Stomach (tissue), 8 donors: ENCODE measurements at regions not wholly inside any gene's neighbourhood (a gene's known extent, or its start where the extent isn't known, plus 50 kb on each side); places are given as distances from the start of the nearest gene placed in this dataset.
A peak's percentile ranks its signal among the peaks of the same experiment; 100 is the strongest.

Experiments
- DNase-seq, 2 donors: peaks; one replicate each; pipeline versions ENCODE4 v3.0.0 to v3.0.0-alpha.2; 2013 to 2019
- H3K27ac ChIP-seq, 5 donors: fragments of 200-600 bp in 4 of 5; sonication (generic) in 4 of 5; one replicate each; pipeline ENCODE4 v1.5.1; 2013 to 2019; ENCODE audit warnings: mild to moderate bottlenecking in 1 of 5, moderate library complexity in 1 of 5
- H3K27me3 ChIP-seq, 3 donors: fragments of 200-600 bp; sonication (generic); one replicate each; pipeline ENCODE4 v1.5.1; 2017 to 2019; ENCODE audit warnings: mixed run types in 1 of 3
- H3K36me3 ChIP-seq, 4 donors: fragments of 200-600 bp; sonication (generic); 1 replicate in 3 of 4; 2 replicates in 1 of 4; pipeline ENCODE4 v1.5.1; 2016 to 2019
- H3K4me1 ChIP-seq, 4 donors: fragments of 200-600 bp; sonication (generic); one replicate each; pipeline ENCODE4 v1.5.1; 2016 to 2019
- H3K4me3 ChIP-seq, 4 donors: fragments of 200-600 bp; sonication (generic) in 3 of 4; one replicate each; pipeline ENCODE4 v1.5.1; 2016 to 2019; ENCODE audit warnings: mild to moderate bottlenecking in 1 of 4
- H3K9me3 ChIP-seq, 4 donors: fragments of 200-600 bp; sonication (generic); one replicate each; pipeline ENCODE4 v1.5.1; 2016 to 2019
- CTCF ChIP-seq, 7 experiments: fragments of 450-650 bp in 4 of 7; fragments of 200-600 bp in 3 of 7; sonication (generic) in 3 of 7; IDR thresholded peaks; one replicate each; pipeline ENCODE4 v1.5.1; 2016 to 2019; ENCODE audit warnings: antibody characterized with exemption in 7 of 7, control low read depth in 2 of 7, mild to moderate bottlenecking in 1 of 7
- EP300 ChIP-seq: sonication (generic); formaldehyde crosslinking; IDR thresholded peaks from one replicate; pipeline ENCODE4 v1.6.1; 2017; ENCODE audit warnings: antibody characterized with exemption
- POLR2A ChIP-seq, 4 donors: fragments of 450-650 bp; IDR thresholded peaks; one replicate each; pipeline ENCODE4 v1.6.1; 2016; ENCODE audit warnings: antibody characterized with exemption in 4 of 4, control low read depth in 2 of 4, mild to moderate bottlenecking in 1 of 4, moderate library complexity in 1 of 4
- POLR2AphosphoS5 ChIP-seq, 3 donors: sonication (generic); formaldehyde crosslinking; IDR thresholded peaks; one replicate each; pipeline ENCODE4 v1.6.1; 2016; ENCODE audit warnings: antibody characterized with exemption in 3 of 3
- WGBS, 5 donors: extraction: QIAGEN DNeasy Blood & Tissue Kit in 3 of 5; methylation state at CpG; one replicate each; pipeline versions ENCODE4 v1.1.5 to v1.1.7; 2013 to 2018; 5-methylcytosine and 5-hydroxymethylcytosine counted together
- intact Hi-C: fragments of 100-400 bp; cut with DNase I; formaldehyde crosslinking; loops from one replicate; pipeline ENCODE4 v1.15.1; 2023; ENCODE audit warnings: low total_unique reads
- donor health status: healthy with polysubstance abuse.
- donor health status: Bipolar disorder and iron deficiency.
- donor health status: healthy.

- intact Hi-C loops = no loop called here
- DNase-seq = no peak
- no peaks in the 10 kb centered on the region for H3K4me1 ChIP-seq
- no peak overlapping the region for H3K27ac ChIP-seq
- H3K27me3 ChIP-seq = no peaks in the 10 kb centered on the region
- H3K9me3 ChIP-seq = no peaks in the 10 kb centered on the region
- H3K36me3 ChIP-seq = no peaks in the 10 kb centered on the region
- no peak for TF ChIP-seq EP300
- no peak for TF ChIP-seq POLR2AphosphoS5 (IDR thresholded peaks at IDR 0.05)
- TF ChIP-seq CTCF (IDR thresholded peaks at IDR 0.05) = no peak
- no peak for TF ChIP-seq POLR2A (IDR thresholded peaks at IDR 0.05)
- no peak overlapping the region for H3K4me3 ChIP-seq
- 76 to 97% (median 90%) methylated on average over 1 of the region's 1 CpG for WGBS, 5 donors
Measured at GRCh38 chr4:65063601-65064000, 606.7 kb downstream of the EPHA5 start.

DNA sequence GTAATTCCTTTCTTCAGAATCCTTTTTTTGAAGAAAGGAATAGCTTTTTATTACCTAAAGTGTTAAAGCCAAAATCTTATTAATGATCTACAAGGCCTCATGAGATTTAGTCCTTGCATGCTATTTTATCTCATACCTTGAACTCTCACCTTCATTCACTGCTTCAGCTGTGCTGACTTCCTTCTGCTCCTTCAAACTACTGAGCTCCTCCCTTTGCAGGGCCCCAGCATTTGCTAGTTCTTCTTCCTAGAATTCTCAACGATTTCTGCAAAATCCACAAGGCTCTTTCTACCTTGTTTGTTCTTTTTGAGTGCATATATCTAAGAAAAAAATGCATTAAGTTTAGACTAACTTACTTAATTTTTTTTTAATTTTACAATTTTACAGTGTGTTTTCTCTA lies 619.5 kb downstream of the EPHA5 start:
- TF ChIP-seq EP300 = no peak
- no peak for TF ChIP-seq POLR2AphosphoS5 (IDR thresholded peaks at IDR 0.05)
- TF ChIP-seq CTCF (IDR thresholded peaks at IDR 0.05) = no peak
- TF ChIP-seq POLR2A (IDR thresholded peaks at IDR 0.05) = no peak
- intact Hi-C loops = no loop called here
- DNase-seq = peak in 1 of 2 donors; percentile 26

GRCh38 chr4:65046192-65047133 lies 623.8 kb downstream of the EPHA5 start:
- Histone ChIP-seq H3K36me3 (no peaks in the 10 kb centered on the region), H3K4me1 (peaks cover 0 to 6% (median 2%) of the 10 kb centered on the region in 4 donors), H3K27me3 (no peaks in the 10 kb centered on the region), H3K4me3 (no peak overlapping the region), H3K9me3 (no peaks in the 10 kb centered on the region), H3K27ac (no peak overlapping the region)
- peak in 1 of 2 donors; percentile 45 for DNase-seq
- TF ChIP-seq EP300 (no peak), POLR2AphosphoS5 (IDR thresholded peaks at IDR 0.05) (no peak), POLR2A (IDR thresholded peaks at IDR 0.05) (no peak), CTCF (IDR thresholded peaks at IDR 0.05) (no peak)
- intact Hi-C loops = no loop called here
- 72 to 79% (median 76%) methylated on average over 4 of the region's 4 CpGs for WGBS, 5 donors

More for the DNA sequence above, 619.5 kb downstream of the EPHA5 start:
- Histone ChIP-seq H3K9me3 (no peaks in the 10 kb centered on the region), H3K4me1 (peaks cover 0 to 6% (median 2%) of the 10 kb centered on the region in 4 donors), H3K4me3 (no peak overlapping the region), H3K27ac (no peak overlapping the region), H3K27me3 (no peaks in the 10 kb centered on the region), H3K36me3 (no peaks in the 10 kb centered on the region)
- 0 to 12% (median 0%) methylated on average over 1 of the region's 1 CpG for WGBS, 5 donors

- DNase-seq = peak in 1 of 2 donors; percentile 9
- H3K4me1 ChIP-seq = no peaks in the 10 kb centered on the region
- no peak for TF ChIP-seq EP300
- no peak for TF ChIP-seq POLR2AphosphoS5 (IDR thresholded peaks at IDR 0.05)
- TF ChIP-seq CTCF (IDR thresholded peaks at IDR 0.05) = no peak
- TF ChIP-seq POLR2A (IDR thresholded peaks at IDR 0.05) = no peak
- H3K27me3 ChIP-seq = no peaks in the 10 kb centered on the region
- intact Hi-C loops = no loop called here
- H3K27ac ChIP-seq = no peak overlapping the region
- H3K9me3 ChIP-seq = no peaks in the 10 kb centered on the region
- no peak overlapping the region for H3K4me3 ChIP-seq
- no peaks in the 10 kb centered on the region for H3K36me3 ChIP-seq
- 52 to 70% (median 56%) methylated on average over 2 of the region's 2 CpGs for WGBS, 5 donors
Measured at GRCh38 chr4:65033899-65034298, 624.6 kb upstream of the TECRL start.
